ENCODE measurements at regions not wholly inside any gene's neighbourhood (a gene's known extent, or its start where the extent isn't known, plus 50 kb on each side); places are given as distances from the start of the nearest gene placed in this dataset.

- DNase-seq (ENCODE audit: low read depth in 1 of 2, low spot score in 2 of 2): no peak
- Histone ChIP-seq H2BK5ac (ENCODE audit: low read depth, low read length) (no peak overlapping the region), H3K56ac (replicated peaks; ENCODE audit: insufficient read length, low read depth, low read length) (no peak overlapping the region), H3K18ac (ENCODE audit: extremely low read depth, low read length) (no peak overlapping the region), H4K8ac (ENCODE audit: extremely low read depth, insufficient read depth, low read length) (no peak overlapping the region), H3K4me1 (replicated peaks in 1 of 4; ENCODE audit: control insufficient read depth in 3 of 4, insufficient read depth in 4 of 4, low read length in 3 of 4) (peaks cover 1 to 9% (median 5%) of the 10 kb centered on the region in 4 experiments), H2AK5ac (ENCODE audit: low read depth, low read length) (no peak overlapping the region), H3K9ac (replicated peaks in 1 of 4; ENCODE audit: extremely low read depth in 1 of 4, low read depth in 3 of 4, low read length in 3 of 4) (no peak overlapping the region), H2BK20ac (ENCODE audit: low read length) (no peak overlapping the region), H2BK12ac (ENCODE audit: low read depth, low read length) (no peak overlapping the region), H3K79me2 (ENCODE audit: control insufficient read depth in 1 of 2, insufficient read depth in 2 of 2, low read length in 2 of 2) (no peaks in the 10 kb centered on the region), H2BK15ac (ENCODE audit: low read length) (no peak overlapping the region), H3K79me1 (ENCODE audit: low read depth, low read length) (no peaks in the 10 kb centered on the region), H3K27me3 (replicated peaks in 1 of 4; ENCODE audit: control insufficient read depth in 3 of 4, extremely low read depth in 1 of 4, insufficient read depth in 3 of 4, low read length in 3 of 4) (peaks cover 0 to 3% (median 0%) of the 10 kb centered on the region in 4 experiments; a peak in 4 of 7 replicates), H3K4me3 (ENCODE audit: extremely low read depth in 1 of 4, insufficient read depth in 2 of 4, low read depth in 3 of 4, low read length in 4 of 4) (no peak overlapping the region), H3K23ac (ENCODE audit: insufficient read length) (no peak overlapping the region), H4K20me1 (replicated peaks in 1 of 2; ENCODE audit: control insufficient read depth in 1 of 2, insufficient read depth in 2 of 2, low read length in 2 of 2) (no peaks in the 10 kb centered on the region), H2AFZ (ENCODE audit: low read length) (no peak overlapping the region), H3K36me3 (ENCODE audit: control insufficient read depth in 2 of 4, insufficient read depth in 4 of 4, low read length in 3 of 4) (no peaks in the 10 kb centered on the region), H3K4me2 (ENCODE audit: insufficient read depth in 1 of 2, low read depth in 2 of 2, low read length in 2 of 2) (no peak overlapping the region), H4K91ac (replicated peaks; ENCODE audit: insufficient read length, low read length) (no peak overlapping the region), H3K4ac (replicated peaks; ENCODE audit: insufficient read length, low read depth, low read length) (no peak overlapping the region), H3K27ac (ENCODE audit: low read depth, low read length) (no peak overlapping the region), H4K5ac (ENCODE audit: insufficient read length, low read depth, low read length) (no peak overlapping the region), H3K14ac (ENCODE audit: insufficient read length) (no peak overlapping the region), H3K23me2 (ENCODE audit: low read depth, low read length) (no peaks in the 10 kb centered on the region), H2BK120ac (replicated peaks; ENCODE audit: low read depth, low read length) (no peak overlapping the region), H3K9me3 (ENCODE audit: insufficient read depth in 2 of 2, low read depth in 1 of 2, low read length in 1 of 2) (no peaks in the 10 kb centered on the region)
- no peak for FAIRE-seq
- no peak for TF ChIP-seq CTBP2 (IDR thresholded peaks at IDR 0.05; ENCODE audit: borderline replicate concordance, insufficient read depth, insufficient read length, low read length)
- no peak for TF ChIP-seq SRF (IDR thresholded peaks at IDR 0.05; ENCODE audit: low read depth, low read length)
- TF ChIP-seq USF2 (IDR thresholded peaks at IDR 0.05; ENCODE audit: low read length): no peak
- TF ChIP-seq NANOG (IDR thresholded peaks at IDR 0.05; ENCODE audit: insufficient read depth, low read depth, low read length, poor library complexity, severe bottlenecking): no peak
- TF ChIP-seq MAFK (IDR thresholded peaks at IDR 0.05; ENCODE audit: low read depth, low read length): no peak
- no peak for TF ChIP-seq HDAC6 (IDR thresholded peaks at IDR 0.05; ENCODE audit: low read depth, low read length)
- ChIA-PET CTCF (ENCODE audit: partially characterized antibody) (interaction anchor here (0.9 to 1.9 kb wide), 6 partner anchors 10 to 139 kb away, joined by 3 to 5 read pairs (median 4); no protein-coding TSS in a partner anchor), POLR2A (ENCODE audit: partially characterized antibody) (interaction anchor here (0.6 kb wide), 1 partner anchor 93 kb away, joined by 4 read pairs; no protein-coding TSS in a partner anchor)
- 81% methylated on average over 10 of the region's 10 CpGs; no CpG with 5 or more reads in 1 of the 2 experiments for WGBS, 2 experiments (ENCODE audit: extremely low coverage in 1 of 2, insufficient coverage in 1 of 2, insufficient read length in 1 of 2, insufficient replicate concordance in 2 of 2, low coverage in 1 of 2, low lambda C conversion rate in 2 of 2, missing lambda C conversion rate in 1 of 2)
These were observed 134.8 kb upstream of the WNT4 start for GRCh38 chr1:22277662-22278061.

All from H1 (cell line).